AG10803 (cell line): ENCODE measurements at regions not wholly inside any gene's neighbourhood (a gene's known extent, or its start where the extent isn't known, plus 50 kb on each side); places are given as distances from the start of the nearest gene placed in this dataset.
A peak's percentile ranks its signal among the peaks of the same experiment; 100 is the strongest.

Experiments used
- DNase-seq: peaks from one replicate; pipeline ENCODE4 v3.0.0; 2010; ENCODE audit warnings: low read depth
- H3K4me3 ChIP-seq: 2 replicates; pipeline ENCODE4 v1.5.1; 2011; ENCODE audit warnings: mild to moderate bottlenecking, low read length, control low read depth
- CTCF ChIP-seq: conservative IDR thresholded peaks from 2 replicates; pipeline ENCODE4 v1.5.1; 2011; ENCODE audit warnings: mild to moderate bottlenecking, low read length, control low read depth, inconsistent platforms

- TF ChIP-seq CTCF: no peak
- no peak overlapping the region for H3K4me3 ChIP-seq
- DNase-seq: peak; percentile 92
Measured at GRCh38 chr13:50713523-50714248, 129.8 kb downstream of the DLEU7 start.

GRCh38 chr13:50714891-50715290 lies 128.6 kb downstream of the DLEU7 start:
- no peak for TF ChIP-seq CTCF
- DNase-seq: no peak
- H3K4me3 ChIP-seq: no peak overlapping the region

GRCh38 chr13:50715402-50716146 lies 127.9 kb downstream of the DLEU7 start:
- no peak overlapping the region for H3K4me3 ChIP-seq
- TF ChIP-seq CTCF: no peak
- DNase-seq: no peak

- TF ChIP-seq CTCF: no peak
- no peak for DNase-seq
- H3K4me3 ChIP-seq: no peak overlapping the region
Measured at GRCh38 chr13:50720861-50721671, 122.4 kb downstream of the DLEU7 start.

DNA sequence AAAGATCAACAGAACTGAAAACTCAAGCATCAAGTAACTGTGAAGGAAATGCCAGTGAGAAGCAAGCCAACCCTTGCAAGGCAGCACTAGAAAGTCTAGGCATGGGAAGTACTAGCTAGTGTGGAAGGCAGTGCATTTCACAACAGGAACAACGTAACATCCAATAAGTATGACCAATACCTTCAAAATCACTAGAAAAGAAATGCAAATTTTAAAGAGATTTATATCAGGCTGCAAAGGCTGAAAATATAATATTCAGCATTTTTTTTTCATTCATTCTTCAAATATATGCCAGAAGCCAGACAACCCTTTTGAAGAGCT lies 121.9 kb downstream of the DLEU7 start:
- DNase-seq: no peak
- no peak for TF ChIP-seq CTCF

GRCh38 chr13:50722440-50723125 lies 120.9 kb downstream of the DLEU7 start:
- TF ChIP-seq CTCF: no peak
- no peak overlapping the region for H3K4me3 ChIP-seq
- peak; percentile 12 for DNase-seq

More for the DNA sequence above, 121.9 kb downstream of the DLEU7 start:
- H3K4me3 ChIP-seq: no peak overlapping the region
